OCI-LY1 (cell line): ENCODE measurements at regions not wholly inside any gene's neighbourhood (a gene's known extent, or its start where the extent isn't known, plus 50 kb on each side); places are given as distances from the start of the nearest gene placed in this dataset.

Source experiments
- H2AFZ ChIP-seq: fragments of 200-600 bp; sonication (generic), shearing (Covaris generic); 2 replicates; pipeline ENCODE4 v1.6.0; 2014; ENCODE audit warnings: antibody characterized with exemption, mild to moderate bottlenecking, low read length
- H3F3A ChIP-seq: fragments of 200-600 bp; sonication (generic), shearing (Covaris generic); 2 replicates; pipeline ENCODE4 v1.6.0; 2014; ENCODE audit warnings: mild to moderate bottlenecking, antibody characterized with exemption, low read length, moderate library complexity; ENCODE audit not compliant: insufficient read depth
- H3K27ac ChIP-seq: fragments of 200-600 bp; sonication (generic); 2 replicates; pipeline ENCODE4 v1.5.1; 2014; ENCODE audit warnings: low read length, mixed run types, mild to moderate bottlenecking, low read depth; ENCODE audit not compliant: poor library complexity, severe bottlenecking
- H3K27me3 ChIP-seq: fragments of 200-600 bp; sonication (generic); 2 replicates; pipeline ENCODE4 v1.6.0; 2014; ENCODE audit warnings: antibody characterized with exemption, mild to moderate bottlenecking, low read length, moderate library complexity; ENCODE audit not compliant: insufficient read depth
- H3K36me3 ChIP-seq: fragments of 200-600 bp; sonication (generic); 2 replicates; pipeline ENCODE4 v1.6.1; 2014; ENCODE audit warnings: mild to moderate bottlenecking, antibody characterized with exemption, low read length, moderate library complexity, mixed read lengths; ENCODE audit not compliant: insufficient read depth
- H3K4me1 ChIP-seq: fragments of 200-600 bp; sonication (generic); 2 replicates; pipeline ENCODE4 v1.5.1; 2014; ENCODE audit warnings: mild to moderate bottlenecking, low read length, moderate library complexity; ENCODE audit not compliant: insufficient read depth, severe bottlenecking
- H3K4me2 ChIP-seq: fragments of 200-600 bp; sonication (generic), shearing (Covaris generic); 2 replicates; pipeline ENCODE4 v1.6.1; 2014; ENCODE audit warnings: low read length
- H3K4me3 ChIP-seq: fragments of 200-600 bp; sonication (generic); 2 replicates; pipeline ENCODE4 v1.5.1; 2014; ENCODE audit warnings: low read length, low read depth, mild to moderate bottlenecking, mixed read lengths; ENCODE audit not compliant: poor library complexity, severe bottlenecking
- H3K79me2 ChIP-seq: fragments of 200-600 bp; shearing (Covaris generic); 2 replicates; pipeline ENCODE4 v1.6.1; 2016; ENCODE audit warnings: mixed run types, low read length, mixed read lengths; ENCODE audit not compliant: insufficient read depth
- H3K9ac ChIP-seq: fragments of 200-600 bp; sonication (generic), shearing (Covaris generic); 2 replicates; pipeline ENCODE4 v1.6.1; 2014; ENCODE audit warnings: mild to moderate bottlenecking, low read length, mixed read lengths
- H3K9me2 ChIP-seq: fragments of 200-600 bp; sonication (generic), shearing (Covaris generic); 2 replicates; pipeline ENCODE4 v1.6.1; 2014; ENCODE audit warnings: low read depth, mild to moderate bottlenecking, low read length, mixed read lengths
- H3K9me3 ChIP-seq: fragments of 200-600 bp; shearing (Covaris generic); 2 replicates; pipeline ENCODE4 v1.6.1; 2014; ENCODE audit warnings: low read length, mixed read lengths
- H4K20me1 ChIP-seq: fragments of 200-600 bp; sonication (generic), shearing (Covaris generic); 2 replicates; pipeline ENCODE4 v1.6.0; 2016; ENCODE audit warnings: mild to moderate bottlenecking, low read length; ENCODE audit not compliant: insufficient read depth
- EZH2 ChIP-seq: fragments of 200-600 bp; sonication (generic), shearing (Covaris generic); IDR thresholded peaks from 2 replicates; pipeline ENCODE4 v1.8.0; 2017; ENCODE audit warnings: borderline replicate concordance, mixed run types, mild to moderate bottlenecking, antibody characterized with exemption, low read length, moderate library complexity, mixed read lengths
- TF ChIP-seq, protein P1 (sequence below): fragments of 200-600 bp; sonication (generic), shearing (Covaris generic); IDR thresholded peaks from 2 replicates; pipeline ENCODE4 v1.5.1; 2017; ENCODE audit warnings: mild to moderate bottlenecking, antibody characterized with exemption, low read length, moderate library complexity, mixed read lengths

- Histone ChIP-seq H3F3A (no peaks in the 10 kb centered on the region), H4K20me1 (no peaks in the 10 kb centered on the region), H3K4me2 (no peak overlapping the region), H3K9me2 (no peaks in the 10 kb centered on the region), H3K27ac (no peak overlapping the region), H3K4me3 (no peak overlapping the region), H3K36me3 (no peaks in the 10 kb centered on the region), H3K27me3 (no peaks in the 10 kb centered on the region), H3K4me1 (no peaks in the 10 kb centered on the region), H3K9me3 (no peaks in the 10 kb centered on the region), H2AFZ (no peak overlapping the region), H3K79me2 (no peaks in the 10 kb centered on the region), H3K9ac (no peak overlapping the region)
- TF ChIP-seq, protein P1, sequence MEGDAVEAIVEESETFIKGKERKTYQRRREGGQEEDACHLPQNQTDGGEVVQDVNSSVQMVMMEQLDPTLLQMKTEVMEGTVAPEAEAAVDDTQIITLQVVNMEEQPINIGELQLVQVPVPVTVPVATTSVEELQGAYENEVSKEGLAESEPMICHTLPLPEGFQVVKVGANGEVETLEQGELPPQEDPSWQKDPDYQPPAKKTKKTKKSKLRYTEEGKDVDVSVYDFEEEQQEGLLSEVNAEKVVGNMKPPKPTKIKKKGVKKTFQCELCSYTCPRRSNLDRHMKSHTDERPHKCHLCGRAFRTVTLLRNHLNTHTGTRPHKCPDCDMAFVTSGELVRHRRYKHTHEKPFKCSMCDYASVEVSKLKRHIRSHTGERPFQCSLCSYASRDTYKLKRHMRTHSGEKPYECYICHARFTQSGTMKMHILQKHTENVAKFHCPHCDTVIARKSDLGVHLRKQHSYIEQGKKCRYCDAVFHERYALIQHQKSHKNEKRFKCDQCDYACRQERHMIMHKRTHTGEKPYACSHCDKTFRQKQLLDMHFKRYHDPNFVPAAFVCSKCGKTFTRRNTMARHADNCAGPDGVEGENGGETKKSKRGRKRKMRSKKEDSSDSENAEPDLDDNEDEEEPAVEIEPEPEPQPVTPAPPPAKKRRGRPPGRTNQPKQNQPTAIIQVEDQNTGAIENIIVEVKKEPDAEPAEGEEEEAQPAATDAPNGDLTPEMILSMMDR: no peak
- TF ChIP-seq EZH2: no peak
These were observed 199.5 kb downstream of the PTEN start for GRCh38 chr10:88062798-88063472.

- Histone ChIP-seq H3F3A (no peaks in the 10 kb centered on the region), H4K20me1 (no peaks in the 10 kb centered on the region), H3K9me2 (no peaks in the 10 kb centered on the region), H3K27me3 (no peaks in the 10 kb centered on the region), H2AFZ (no peak overlapping the region), H3K9me3 (no peaks in the 10 kb centered on the region), H3K4me1 (no peaks in the 10 kb centered on the region), H3K4me3 (no peak overlapping the region), H3K9ac (no peak overlapping the region), H3K36me3 (no peaks in the 10 kb centered on the region), H3K4me2 (no peak overlapping the region), H3K27ac (no peak overlapping the region), H3K79me2 (no peaks in the 10 kb centered on the region)
- TF ChIP-seq, protein P1: no peak
These were observed 200.6 kb downstream of the PTEN start for GRCh38 chr10:88063861-88064557.

GRCh38 chr10:88064608-88065382 is 201.4 kb downstream of the PTEN start:
- Histone ChIP-seq H3K4me2 (no peak overlapping the region), H3K27ac (no peak overlapping the region), H3K9me3 (no peaks in the 10 kb centered on the region), H3K79me2 (no peaks in the 10 kb centered on the region), H4K20me1 (no peaks in the 10 kb centered on the region), H3K9ac (no peak overlapping the region), H2AFZ (no peak overlapping the region), H3K36me3 (no peaks in the 10 kb centered on the region), H3K4me1 (no peaks in the 10 kb centered on the region), H3F3A (no peaks in the 10 kb centered on the region), H3K27me3 (no peaks in the 10 kb centered on the region), H3K4me3 (no peak overlapping the region), H3K9me2 (no peaks in the 10 kb centered on the region)
- TF ChIP-seq, protein P1: no peak
- TF ChIP-seq EZH2: no peak
